SJCRH30 (cell line): ENCODE measurements at regions not wholly inside any gene's neighbourhood (a gene's known extent, or its start where the extent isn't known, plus 50 kb on each side); places are given as distances from the start of the nearest gene placed in this dataset.
"Not testable (repeated sequence)": the region's sequence is repeated elsewhere in the genome, so short reads cannot be mapped to it uniquely, and the experiment has no call there.

Experiments
- DNase-seq, 2 experiments: peaks; one replicate each; pipeline ENCODE4 v3.0.0-alpha.2; 2015 to 2020
- H3K27ac ChIP-seq: fragments of 250-450 bp; sonication (Bioruptor Pico); 2 replicates; pipeline ENCODE4 v1.5.1; 2020; ENCODE audit warnings: mild to moderate bottlenecking, moderate library complexity
- H3K27me3 ChIP-seq: fragments of 250-450 bp; sonication (Bioruptor Pico); 2 replicates; pipeline ENCODE4 v1.5.1; 2020; ENCODE audit warnings: mild to moderate bottlenecking, moderate library complexity
- H3K36me3 ChIP-seq: fragments of 250-450 bp; sonication (Bioruptor Pico); 2 replicates; pipeline ENCODE4 v1.5.1; 2020; ENCODE audit warnings: mild to moderate bottlenecking, moderate library complexity
- H3K4me1 ChIP-seq: fragments of 250-450 bp; sonication (Bioruptor Pico); 2 replicates; pipeline ENCODE4 v1.5.1; 2020; ENCODE audit warnings: mild to moderate bottlenecking, moderate library complexity
- H3K4me3 ChIP-seq: fragments of 250-450 bp; sonication (Bioruptor Pico); 2 replicates; pipeline ENCODE4 v1.5.1; 2020; ENCODE audit warnings: mild to moderate bottlenecking, moderate library complexity
- H3K9me3 ChIP-seq: fragments of 250-450 bp; sonication (Bioruptor Pico); replicated peaks from 2 replicates; pipeline ENCODE4 v1.5.1; 2020; ENCODE audit warnings: mild to moderate bottlenecking, moderate library complexity

GRCh38 chr2:186346216-186346615 lies 139.8 kb upstream of the ZC3H15 start:
- no peak for DNase-seq
- H3K27ac ChIP-seq, result no peak overlapping the region
- no peaks in the 10 kb centered on the region for H3K36me3 ChIP-seq
- H3K4me3 ChIP-seq, result no peak overlapping the region
- no peaks in the 10 kb centered on the region for H3K27me3 ChIP-seq
- H3K9me3 ChIP-seq, result no peaks in the 10 kb centered on the region
- H3K4me1 ChIP-seq, result 0 out of 2 replicates have a peak, but pooled peaks cover 4% of the 10 kb centered on the region

- H3K27ac ChIP-seq, result no peak overlapping the region
- H3K4me1 ChIP-seq, result 0 out of 2 replicates have a peak, but pooled peaks cover 4% of the 10 kb centered on the region
- H3K36me3 ChIP-seq, result no peaks in the 10 kb centered on the region
- H3K9me3 ChIP-seq, result no peaks in the 10 kb centered on the region
- DNase-seq, result no peak
- H3K4me3 ChIP-seq, result no peak overlapping the region
- H3K27me3 ChIP-seq, result no peaks in the 10 kb centered on the region
These were observed 138.6 kb upstream of the ZC3H15 start for GRCh38 chr2:186347472-186347871.

- H3K4me3 ChIP-seq, result no peak overlapping the region
- no peak for DNase-seq
- no peak overlapping the region for H3K27ac ChIP-seq
- H3K36me3 ChIP-seq, result no peaks in the 10 kb centered on the region
- no peaks in the 10 kb centered on the region for H3K27me3 ChIP-seq
- no peaks in the 10 kb centered on the region for H3K9me3 ChIP-seq
- 0 out of 2 replicates have a peak, but pooled peaks cover 4% of the 10 kb centered on the region for H3K4me1 ChIP-seq
These were observed 137.9 kb upstream of the ZC3H15 start for GRCh38 chr2:186348200-186348599.

- DNase-seq, result peak in 1 of 2 experiments; percentile 58
- H3K36me3 ChIP-seq, result no peaks in the 10 kb centered on the region
- no peaks in the 10 kb centered on the region for H3K27me3 ChIP-seq
- no peaks in the 10 kb centered on the region; the same call in 1 of the 2 replicates for H3K9me3 ChIP-seq
- 0 out of 2 replicates have a peak, but pooled peaks cover 4% of the 10 kb centered on the region for H3K4me1 ChIP-seq
- no peak overlapping the region for H3K27ac ChIP-seq
- H3K4me3 ChIP-seq, result no peak overlapping the region
These were observed 136.6 kb upstream of the ZC3H15 start for GRCh38 chr2:186349508-186349907.

GRCh38 chr2:186354160-186354559 lies 131.9 kb upstream of the ZC3H15 start:
- H3K27me3 ChIP-seq, H3K36me3 ChIP-seq, H3K4me3 ChIP-seq, DNase-seq, H3K9me3 ChIP-seq, H3K4me1 ChIP-seq, H3K27ac ChIP-seq: not testable (repeated sequence)

- DNase-seq, result no peak
- no peak overlapping the region for H3K4me3 ChIP-seq
- no peaks in the 10 kb centered on the region for H3K36me3 ChIP-seq
- H3K4me1 ChIP-seq, result no peaks in the 10 kb centered on the region
- no peak overlapping the region for H3K27ac ChIP-seq
- no peaks in the 10 kb centered on the region for H3K9me3 ChIP-seq
- no peaks in the 10 kb centered on the region for H3K27me3 ChIP-seq
These were observed 120.7 kb upstream of the ZC3H15 start for GRCh38 chr2:186365406-186365805.

- no peak overlapping the region for H3K4me3 ChIP-seq
- peaks cover 4% of the 10 kb centered on the region; the same call in 1 of the 2 replicates for H3K9me3 ChIP-seq
- DNase-seq, result no peak
- H3K4me1 ChIP-seq, result no peaks in the 10 kb centered on the region
- no peak overlapping the region for H3K27ac ChIP-seq
- no peaks in the 10 kb centered on the region for H3K27me3 ChIP-seq
- H3K36me3 ChIP-seq, result no peaks in the 10 kb centered on the region
These were observed 107.0 kb upstream of the ZC3H15 start for GRCh38 chr2:186379052-186379451.

GRCh38 chr2:186380805-186381204 lies 105.3 kb upstream of the ZC3H15 start:
- no peaks in the 10 kb centered on the region for H3K9me3 ChIP-seq
- no peak overlapping the region for H3K27ac ChIP-seq
- H3K36me3 ChIP-seq, result no peaks in the 10 kb centered on the region
- no peaks in the 10 kb centered on the region for H3K27me3 ChIP-seq
- H3K4me3 ChIP-seq, result no peak overlapping the region
- no peak for DNase-seq
- no peaks in the 10 kb centered on the region for H3K4me1 ChIP-seq

GRCh38 chr2:186381573-186381972 lies 104.5 kb upstream of the ZC3H15 start:
- Histone ChIP-seq H3K27me3 (no peaks in the 10 kb centered on the region), H3K27ac (no peak overlapping the region), H3K4me3 (no peak overlapping the region), H3K4me1 (no peaks in the 10 kb centered on the region), H3K36me3 (no peaks in the 10 kb centered on the region), H3K9me3 (no peaks in the 10 kb centered on the region)
- no peak for DNase-seq

- Histone ChIP-seq H3K9me3 (no peaks in the 10 kb centered on the region), H3K27me3 (no peaks in the 10 kb centered on the region), H3K4me1 (no peaks in the 10 kb centered on the region), H3K4me3 (no peak overlapping the region), H3K27ac (no peak overlapping the region), H3K36me3 (no peaks in the 10 kb centered on the region)
- no peak for DNase-seq
These were observed 103.1 kb upstream of the ZC3H15 start for GRCh38 chr2:186382932-186383331.

GRCh38 chr2:186384226-186384625 lies 101.8 kb upstream of the ZC3H15 start:
- H3K36me3 ChIP-seq, result no peaks in the 10 kb centered on the region
- no peak for DNase-seq
- H3K27me3 ChIP-seq, result no peaks in the 10 kb centered on the region
- H3K4me1 ChIP-seq, result no peaks in the 10 kb centered on the region
- H3K9me3 ChIP-seq, result no peaks in the 10 kb centered on the region
- H3K4me3 ChIP-seq, result no peak overlapping the region
- H3K27ac ChIP-seq, result no peak overlapping the region

- H3K27ac ChIP-seq, H3K4me3 ChIP-seq, H3K27me3 ChIP-seq, H3K36me3 ChIP-seq, H3K9me3 ChIP-seq, H3K4me1 ChIP-seq, DNase-seq: not testable (repeated sequence)
These were observed 100.3 kb upstream of the ZC3H15 start for GRCh38 chr2:186385638-186386201.

GRCh38 chr2:186399082-186399644 lies 86.9 kb upstream of the ZC3H15 start:
- H3K9me3 ChIP-seq, result 0 out of 2 replicates have a peak, but pooled peaks cover 10% of the 10 kb centered on the region
- no peak overlapping the region for H3K4me3 ChIP-seq
- no peaks in the 10 kb centered on the region for H3K36me3 ChIP-seq
- no peak for DNase-seq
- H3K27me3 ChIP-seq, result no peaks in the 10 kb centered on the region
- H3K4me1 ChIP-seq, result peaks cover 4% of the 10 kb centered on the region; the same call in 1 of the 2 replicates
- H3K27ac ChIP-seq, result no peak overlapping the region

GRCh38 chr2:186405842-186406241 lies 80.2 kb upstream of the ZC3H15 start:
- no peaks in the 10 kb centered on the region for H3K4me1 ChIP-seq
- H3K27me3 ChIP-seq, result no peaks in the 10 kb centered on the region
- H3K27ac ChIP-seq, result no peak overlapping the region
- no peak overlapping the region for H3K4me3 ChIP-seq
- H3K36me3 ChIP-seq, result no peaks in the 10 kb centered on the region
- no peaks in the 10 kb centered on the region for H3K9me3 ChIP-seq
- no peak for DNase-seq

- Histone ChIP-seq H3K27me3 (no peaks in the 10 kb centered on the region), H3K36me3 (no peaks in the 10 kb centered on the region), H3K4me3 (no peak overlapping the region), H3K9me3 (no peaks in the 10 kb centered on the region), H3K4me1 (no peaks in the 10 kb centered on the region), H3K27ac (no peak overlapping the region)
- DNase-seq, result no peak
These were observed 78.4 kb upstream of the ZC3H15 start for GRCh38 chr2:186407611-186408010.

- peaks cover 8% of the 10 kb centered on the region for H3K9me3 ChIP-seq
- H3K4me1 ChIP-seq, result no peaks in the 10 kb centered on the region
- no peaks in the 10 kb centered on the region for H3K27me3 ChIP-seq
- H3K27ac ChIP-seq, result no peak overlapping the region
- DNase-seq, result no peak
- H3K4me3 ChIP-seq, result no peak overlapping the region
- no peaks in the 10 kb centered on the region for H3K36me3 ChIP-seq
These were observed 75.3 kb upstream of the ZC3H15 start for GRCh38 chr2:186410802-186411201.
